ENCODE measurements at regions not wholly inside any gene's neighbourhood (a gene's known extent, or its start where the extent isn't known, plus 50 kb on each side); places are given as distances from the start of the nearest gene placed in this dataset.

GRCh38 chr13:106295971-106296370 is 239.5 kb downstream of the EFNB2 start:
- DNase-seq = no peak

GRCh38 chr13:106291006-106291405 is 244.5 kb downstream of the EFNB2 start:
- no peak for DNase-seq

GRCh38 chr13:106287351-106287750 is 248.1 kb downstream of the EFNB2 start:
- no peak for DNase-seq

DNA sequence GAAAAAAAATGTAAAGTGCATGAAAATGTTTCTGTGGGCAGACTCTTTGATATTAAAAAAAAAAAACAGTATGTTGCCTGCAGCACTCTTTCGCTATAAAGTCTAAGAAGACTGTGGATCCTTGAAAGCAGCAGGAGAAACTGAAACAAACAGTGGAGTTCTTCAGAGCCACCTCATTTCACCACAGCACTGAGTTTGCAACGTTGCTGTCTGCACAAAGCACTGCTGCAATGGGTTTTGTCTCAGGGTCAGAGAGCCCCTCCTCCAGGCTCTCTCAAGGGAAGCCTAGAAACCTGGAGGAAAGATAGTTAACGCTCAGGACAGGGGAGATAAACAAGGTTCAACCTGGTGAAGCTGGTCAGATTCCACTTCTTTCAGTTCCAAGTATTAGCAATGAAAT is 248.7 kb downstream of the EFNB2 start:
- DNase-seq = no peak

DNA sequence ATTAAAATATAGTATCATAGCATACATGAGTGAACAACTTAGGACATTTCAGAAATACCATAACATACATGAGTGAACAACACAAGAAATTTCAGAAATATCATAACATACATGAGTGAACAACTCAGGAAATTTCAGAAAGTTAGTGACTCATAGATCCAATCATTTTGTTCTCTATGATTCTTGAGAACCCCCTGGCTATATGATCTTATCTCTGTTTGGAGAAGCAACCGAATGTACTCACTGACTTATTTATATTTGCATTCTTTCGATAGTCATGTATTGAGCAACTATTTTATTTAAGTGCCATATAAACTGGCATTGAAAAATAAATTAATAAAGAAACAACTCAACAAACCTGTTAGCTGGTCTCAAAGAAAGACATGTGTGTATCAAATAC is 251.1 kb downstream of the EFNB2 start:
- DNase-seq = no peak

GRCh38 chr13:106281426-106281825 is 254.0 kb downstream of the EFNB2 start:
- no peak for DNase-seq

- DNase-seq = no peak
These were observed 257.8 kb downstream of the EFNB2 start for GRCh38 chr13:106277484-106278154.

GRCh38 chr13:106276876-106277275 is 258.6 kb downstream of the EFNB2 start:
- DNase-seq = no peak

GRCh38 chr13:106275446-106276032 is 259.9 kb downstream of the EFNB2 start:
- DNase-seq = no peak

DNA sequence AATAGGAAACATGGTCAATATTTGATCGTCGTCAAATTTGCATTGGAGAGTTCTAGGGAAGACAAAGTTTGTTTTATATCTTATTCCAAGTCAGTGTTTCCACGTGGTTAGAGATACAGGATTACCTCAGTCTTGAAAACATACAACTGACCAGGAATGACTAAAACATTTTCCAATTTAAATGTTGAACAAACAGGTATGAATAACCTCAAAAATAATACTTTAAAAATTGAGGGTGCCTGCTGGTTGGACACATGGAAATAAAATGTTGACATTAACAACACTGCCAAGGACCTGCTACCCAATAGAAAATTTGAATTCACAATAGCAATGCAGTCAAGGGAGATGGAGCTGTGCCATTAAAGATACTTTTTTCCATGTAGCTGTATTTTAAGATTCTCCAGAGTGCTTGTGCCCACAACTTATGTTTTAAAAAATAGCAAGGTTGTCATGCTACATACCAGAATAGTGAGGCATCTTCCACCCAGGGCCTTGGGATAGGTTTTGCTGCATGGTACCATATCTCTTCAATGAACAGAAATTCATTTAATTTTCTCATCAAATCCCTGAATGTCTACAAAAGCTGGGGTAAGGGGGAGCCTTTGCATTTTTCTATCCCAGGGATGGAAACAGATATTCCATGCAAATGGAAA is 260.8 kb downstream of the EFNB2 start:
- no peak for DNase-seq

DNA sequence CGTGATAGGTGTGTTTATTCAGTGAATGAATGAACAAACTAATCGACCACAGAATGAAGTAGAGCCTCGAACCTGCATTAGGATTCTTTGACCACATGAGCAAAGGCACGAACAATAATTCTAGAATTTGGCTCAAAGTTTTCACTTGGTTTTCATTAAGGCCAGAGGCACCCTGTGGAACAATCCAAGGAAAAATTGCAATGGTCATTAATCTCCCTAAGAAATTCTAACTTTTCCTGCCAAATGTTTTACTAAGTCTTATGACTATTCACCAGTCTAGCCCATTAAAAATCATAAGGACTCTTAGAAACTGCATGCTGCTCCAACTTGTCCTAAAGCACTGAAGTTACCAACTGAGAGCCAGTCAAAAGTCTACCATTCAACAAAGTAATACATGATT is 271.7 kb downstream of the EFNB2 start:
- no peak for DNase-seq

GRCh38 chr13:106262886-106263285 is 272.6 kb downstream of the EFNB2 start:
- no peak for DNase-seq

GRCh38 chr13:106261450-106261849 is 274.0 kb downstream of the EFNB2 start:
- DNase-seq = no peak

- DNase-seq = no peak
These were observed 275.1 kb downstream of the EFNB2 start for GRCh38 chr13:106260352-106260751.

DNA sequence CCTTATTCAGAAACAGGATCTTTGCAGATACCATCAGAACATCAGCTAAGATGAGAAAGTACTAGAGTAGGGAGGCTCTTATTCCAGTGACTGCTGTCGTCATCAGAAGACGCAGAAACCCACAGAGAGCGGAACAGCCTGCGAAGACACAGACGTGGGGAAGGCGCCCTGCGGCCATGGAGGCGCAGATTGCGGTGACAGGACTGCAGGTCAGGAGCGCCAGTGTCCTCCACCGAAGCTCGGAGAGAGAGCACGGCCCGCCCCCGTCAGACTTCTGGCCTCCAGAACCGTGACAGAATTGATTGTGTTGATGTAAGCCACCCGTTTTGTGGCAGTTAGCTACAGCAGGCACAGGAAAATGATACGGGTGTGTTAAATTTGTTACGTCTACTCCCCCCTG is 275.5 kb downstream of the EFNB2 start:
- DNase-seq = no peak

- peak; percentile 9 for DNase-seq
These were observed 288.7 kb downstream of the EFNB2 start for GRCh38 chr13:106246666-106247188.

DNA sequence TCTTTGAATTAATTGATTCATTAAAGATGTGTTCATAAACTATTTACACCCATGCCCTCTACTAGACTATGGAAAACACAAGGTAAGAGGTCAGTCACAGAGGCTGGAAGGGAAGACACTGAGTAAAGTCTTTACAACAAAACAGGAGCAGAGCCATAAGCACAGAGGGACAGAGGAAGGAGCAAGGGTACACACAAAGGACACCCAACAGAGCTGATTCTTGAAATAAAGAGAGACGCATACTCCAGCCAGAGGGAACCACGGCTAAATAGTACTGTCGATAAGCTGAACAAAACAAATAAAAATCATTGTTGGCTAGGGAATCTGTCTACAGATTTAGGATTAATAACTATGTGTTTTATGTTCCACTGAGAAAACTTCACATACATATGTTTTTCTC is 289.2 kb downstream of the EFNB2 start:
- DNase-seq = no peak

DNA sequence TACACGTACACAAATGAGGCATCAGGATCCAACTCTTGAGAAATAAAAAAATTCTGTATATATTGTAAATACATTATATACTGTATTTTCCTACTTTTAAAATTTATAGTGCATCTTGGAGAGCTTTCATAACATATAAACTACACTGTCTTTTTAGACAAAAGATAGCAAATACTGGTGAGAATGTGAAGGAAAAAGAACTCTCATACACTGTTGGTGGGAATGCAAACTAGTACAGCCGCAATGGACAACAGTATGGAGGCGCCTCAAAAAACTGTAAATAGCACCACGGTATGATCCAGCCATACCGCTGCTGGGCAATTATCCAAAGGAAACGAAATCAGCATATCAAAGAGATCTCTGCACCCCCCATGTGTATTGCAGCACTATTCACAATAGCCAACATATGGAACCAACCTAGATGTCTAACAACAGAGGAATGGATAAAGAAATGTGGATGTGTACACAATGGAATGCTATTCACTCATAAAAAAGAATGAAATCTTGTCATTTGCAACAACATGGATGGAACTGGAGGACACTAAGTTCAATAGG is 292.4 kb downstream of the EFNB2 start:
- DNase-seq = no peak

DNA sequence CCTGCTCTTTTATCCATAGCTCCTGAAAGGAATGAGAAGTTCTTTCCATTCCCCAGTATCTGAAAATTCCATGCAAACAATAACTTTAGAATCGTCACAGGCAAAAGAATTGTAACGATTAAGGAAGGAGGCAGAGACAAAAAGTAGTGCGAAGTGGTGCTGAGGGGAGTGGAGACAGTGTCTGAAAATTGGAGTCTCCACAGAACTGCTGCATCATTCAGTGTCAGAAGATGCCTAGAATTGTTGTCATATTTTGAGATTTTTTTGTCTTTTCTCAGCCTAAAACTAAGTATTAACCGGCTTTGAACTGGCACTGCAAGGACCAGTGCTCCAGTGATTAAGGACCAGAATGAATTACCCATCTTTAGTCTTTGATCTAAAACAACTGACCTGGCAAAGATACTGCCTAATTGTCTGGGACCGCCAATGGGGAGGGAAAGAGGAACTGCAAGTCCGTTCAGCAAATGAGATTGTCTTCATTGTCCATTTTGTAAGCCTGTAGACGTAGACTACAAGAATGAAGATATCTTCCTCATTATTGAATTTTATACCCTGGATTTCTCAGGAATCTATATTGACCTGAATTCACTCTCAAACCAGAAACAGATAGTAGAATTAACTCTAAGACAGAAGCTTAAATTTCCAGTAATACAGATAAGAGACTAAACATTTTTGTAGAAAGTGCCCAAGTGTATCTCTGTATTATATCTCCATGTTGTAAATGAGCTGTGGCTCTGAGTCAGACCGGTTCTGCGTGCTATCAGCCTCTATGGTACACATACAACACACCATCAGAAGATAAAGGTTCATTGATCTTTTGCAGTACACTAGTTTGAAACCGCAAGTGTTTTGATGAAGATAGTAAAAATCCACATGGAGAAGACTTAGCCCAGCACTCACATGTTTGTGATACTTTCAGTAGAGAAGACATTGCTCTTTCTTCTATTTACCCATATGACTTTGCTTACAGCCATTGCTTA is 293.2 kb downstream of the EFNB2 start:
- no peak for DNase-seq

DNA sequence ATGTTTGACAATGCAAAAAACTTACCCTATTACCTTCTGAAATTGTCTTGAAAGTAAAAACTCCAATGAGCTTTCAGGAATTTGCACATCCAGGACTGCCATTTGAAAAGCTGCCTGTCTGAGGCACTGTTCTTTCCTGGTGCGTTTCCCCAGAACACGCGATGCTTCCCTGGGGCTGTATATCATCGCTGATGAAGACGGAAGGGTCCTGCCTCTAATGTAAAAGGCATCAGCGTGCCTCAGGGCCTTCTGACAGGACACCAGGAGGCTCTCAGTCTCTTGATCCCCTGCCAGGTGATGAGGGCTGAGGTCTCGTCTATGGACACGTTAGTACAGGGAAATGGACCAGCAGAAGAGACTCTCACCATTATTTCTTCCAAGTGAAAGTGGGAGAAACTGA is 296.8 kb downstream of the EFNB2 start:
- DNase-seq = no peak

DNA sequence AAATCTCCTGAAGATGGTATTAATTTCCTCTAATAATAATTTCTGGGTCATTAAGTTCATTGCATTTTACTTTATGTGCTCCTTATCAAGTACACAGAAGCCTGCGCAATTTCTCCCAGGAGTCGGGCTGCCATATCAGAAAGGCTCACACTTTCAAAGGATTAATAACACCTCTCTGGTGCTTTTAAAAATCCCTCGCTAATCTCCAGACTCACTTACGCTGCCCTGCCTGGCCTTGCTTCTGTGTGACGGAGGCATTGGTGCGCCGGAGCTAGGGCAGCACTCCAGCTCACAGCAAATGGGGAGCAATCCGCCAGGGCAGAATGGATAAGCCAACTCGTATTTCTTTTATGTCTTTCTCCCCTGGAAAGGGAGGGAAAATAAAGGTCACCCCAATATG is 300.8 kb downstream of the EFNB2 start:
- DNase-seq = no peak

DNA sequence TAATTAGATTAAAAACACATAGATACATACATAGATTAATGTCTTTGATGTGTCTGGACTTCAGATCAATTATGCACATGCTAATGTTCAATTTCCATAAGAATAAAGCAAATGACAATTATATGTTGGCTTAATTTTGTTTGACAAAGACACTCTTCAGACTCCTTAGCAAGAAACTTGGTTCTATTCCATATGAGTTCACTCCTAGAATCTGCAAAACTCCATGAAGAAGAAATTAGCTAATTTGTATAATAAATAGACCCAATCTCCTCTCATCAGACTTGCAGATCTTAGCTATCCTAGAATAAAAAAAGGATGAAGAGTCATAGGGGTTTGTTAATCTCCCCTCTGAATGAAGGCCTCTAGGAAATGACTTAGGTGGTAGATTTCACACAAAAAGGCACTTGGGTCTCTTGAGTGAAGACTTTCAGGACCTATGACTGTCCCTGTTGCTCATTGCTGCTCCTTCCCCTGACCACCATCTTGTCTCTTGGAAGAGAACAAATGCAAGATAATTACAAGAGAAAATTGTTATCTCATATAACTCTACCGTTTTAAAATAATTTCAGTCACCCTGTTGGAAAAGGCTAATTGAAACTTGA is 302.2 kb downstream of the EFNB2 start:
- DNase-seq = no peak
